ENCODE measurements at regions not wholly inside any gene's neighbourhood (a gene's known extent, or its start where the extent isn't known, plus 50 kb on each side); places are given as distances from the start of the nearest gene placed in this dataset.

DNA sequence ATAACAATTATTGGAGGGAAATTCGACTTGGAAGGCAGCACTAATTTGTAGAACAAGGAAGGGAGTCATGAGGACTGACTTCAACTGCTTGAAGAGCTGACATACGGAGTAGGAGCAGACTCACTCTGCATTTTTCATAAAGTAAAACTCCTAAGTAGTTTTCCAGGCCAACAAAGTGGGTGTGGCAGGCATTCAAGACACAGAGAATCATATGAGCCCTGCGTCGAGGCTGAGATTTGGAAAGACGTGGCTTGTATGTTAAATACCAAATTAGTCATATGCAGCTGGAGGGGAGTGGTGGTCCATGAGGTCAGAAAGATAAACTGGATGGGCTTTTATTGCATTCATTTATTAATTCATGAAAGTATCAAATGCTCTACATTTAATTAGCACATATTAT, 255.7 kb upstream of the JUN start:
- TF ChIP-seq POLR2AphosphoS5 (IDR thresholded peaks at IDR 0.05; ENCODE audit: low read depth, low read length), result no peak
- no peak for TF ChIP-seq REST (IDR thresholded peaks at IDR 0.05; ENCODE audit: insufficient read depth in 1 of 2, low read depth in 2 of 2, low read length in 2 of 2)
- TF ChIP-seq TAF1 (IDR thresholded peaks at IDR 0.05; ENCODE audit: borderline replicate concordance, insufficient read depth, low read length), result no peak
- no peak for TF ChIP-seq SIN3A (IDR thresholded peaks at IDR 0.05; ENCODE audit: borderline replicate concordance, insufficient read depth, low read length)
- no peak for TF ChIP-seq FOXP2 (optimal IDR thresholded peaks at IDR 0.05; ENCODE audit: borderline replicate concordance, extremely low read depth, extremely low read length, insufficient read depth)

All from PFSK-1 (cell line).